Activated CD8-positive, alpha-beta memory T cell treated with anti-CD3 and anti-CD28 coated beads, Interleukin-2, amount 50 U/mL, for 24 hours (primary cell): ENCODE measurements at regions not wholly inside any gene's neighbourhood (a gene's known extent, or its start where the extent isn't known, plus 50 kb on each side); places are given as distances from the start of the nearest gene placed in this dataset.

Experiments used
- DNase-seq: peaks from one replicate; pipeline ENCODE4 v3.0.0-alpha.2; 2020; ENCODE audit errors: extremely low read depth

GRCh38 chr15:31752065-31752762, 278.1 kb upstream of the CHRNA7 start:
- DNase-seq, result no peak

GRCh38 chr15:31752905-31753304, 277.4 kb upstream of the CHRNA7 start:
- DNase-seq, result no peak

GRCh38 chr15:31758126-31758525, 272.2 kb upstream of the CHRNA7 start:
- no peak for DNase-seq

- DNase-seq, result no peak
Observed at GRCh38 chr15:31768055-31768454, 262.3 kb upstream of the CHRNA7 start.

- DNase-seq, result no peak
Observed at GRCh38 chr15:31774045-31774444, 256.3 kb upstream of the CHRNA7 start.

GRCh38 chr15:31776039-31776438, 254.3 kb upstream of the CHRNA7 start:
- no peak for DNase-seq

GRCh38 chr15:31781261-31781660, 249.1 kb upstream of the CHRNA7 start:
- no peak for DNase-seq

GRCh38 chr15:31782016-31782783, 248.1 kb upstream of the CHRNA7 start:
- DNase-seq, result no peak

GRCh38 chr15:31782951-31783350, 247.4 kb upstream of the CHRNA7 start:
- DNase-seq, result no peak

GRCh38 chr15:31786360-31786759, 244.0 kb upstream of the CHRNA7 start:
- no peak for DNase-seq

- DNase-seq, result no peak
Observed at GRCh38 chr15:31788104-31788503, 242.2 kb upstream of the CHRNA7 start.

GRCh38 chr15:31792611-31793199, 237.6 kb upstream of the CHRNA7 start:
- no peak for DNase-seq

- no peak for DNase-seq
Observed at GRCh38 chr15:31799319-31799714, 231.0 kb upstream of the CHRNA7 start.

- no peak for DNase-seq
Observed at GRCh38 chr15:31799715-31800321, 230.5 kb upstream of the CHRNA7 start.

GRCh38 chr15:31801152-31801551, 229.2 kb upstream of the CHRNA7 start:
- DNase-seq, result no peak

GRCh38 chr15:31802761-31803160, 227.6 kb upstream of the CHRNA7 start:
- no peak for DNase-seq

GRCh38 chr15:31803388-31803884, 226.9 kb upstream of the CHRNA7 start:
- no peak for DNase-seq

- no peak for DNase-seq
Observed at GRCh38 chr15:31805090-31805662, 225.1 kb upstream of the CHRNA7 start.

GRCh38 chr15:31806106-31806505, 224.2 kb upstream of the CHRNA7 start:
- DNase-seq, result no peak

GRCh38 chr15:31811641-31812040, 218.7 kb upstream of the CHRNA7 start:
- no peak for DNase-seq

GRCh38 chr15:31814082-31814481, 216.2 kb upstream of the CHRNA7 start:
- no peak for DNase-seq
